Liver (tissue), 7 donors: ENCODE measurements at regions not wholly inside any gene's neighbourhood (a gene's known extent, or its start where the extent isn't known, plus 50 kb on each side); places are given as distances from the start of the nearest gene placed in this dataset.
A peak's percentile ranks its signal among the peaks of the same experiment; 100 is the strongest.

ENCODE experiments used
- DNase-seq: peaks from one replicate; pipeline ENCODE4 v3.0.0-alpha.2; 2017; ENCODE audit warnings: low spot score
- H3K27ac ChIP-seq, 2 donors: one replicate each; pipeline ENCODE4 v1.7.0; 2013; ENCODE audit warnings: inconsistent platforms in 2 of 2, low read length in 2 of 2, control low read depth in 1 of 2, low read depth in 1 of 2, mild to moderate bottlenecking in 1 of 2
- H3K27me3 ChIP-seq, 4 donors: one replicate each; pipeline versions ENCODE4 v1.6.1 to v1.7.0; 2013; ENCODE audit warnings: low read length in 3 of 4, inconsistent platforms in 1 of 4, mild to moderate bottlenecking in 1 of 4, moderate library complexity in 1 of 4; ENCODE audit not compliant: control insufficient read depth in 4 of 4, insufficient read depth in 4 of 4
- H3K36me3 ChIP-seq, 4 donors: one replicate each; pipeline versions ENCODE4 v1.6.1 to v1.7.0; 2013; ENCODE audit warnings: low read length in 3 of 4, mild to moderate bottlenecking in 3 of 4, low read depth in 1 of 4, moderate library complexity in 1 of 4; ENCODE audit not compliant: control insufficient read depth in 4 of 4, insufficient read depth in 3 of 4
- H3K4me1 ChIP-seq, 4 donors: one replicate each; pipeline versions ENCODE4 v1.6.1 to v1.7.0; 2013; ENCODE audit warnings: low read length in 3 of 4, mild to moderate bottlenecking in 3 of 4, moderate library complexity in 1 of 4; ENCODE audit not compliant: control insufficient read depth in 4 of 4, insufficient read depth in 4 of 4
- H3K4me3 ChIP-seq, 3 donors: one replicate each; pipeline versions ENCODE4 v1.6.1 to v1.7.0; 2013; ENCODE audit warnings: low read length in 3 of 3, control low read depth in 1 of 3, low read depth in 1 of 3, mild to moderate bottlenecking in 1 of 3
- H3K9ac ChIP-seq, 2 donors: one replicate each; pipeline ENCODE4 v1.7.0; 2013; ENCODE audit warnings: low read length in 2 of 2, mild to moderate bottlenecking in 2 of 2, moderate library complexity in 2 of 2, control low read depth in 1 of 2, low read depth in 1 of 2
- H3K9me3 ChIP-seq, 4 donors: one replicate each; pipeline versions ENCODE4 v1.6.1 to v1.7.0; 2013; ENCODE audit warnings: low read length in 3 of 4; ENCODE audit not compliant: control insufficient read depth in 4 of 4
- GABPA ChIP-seq, 2 donors: IDR thresholded peaks in 1 of 2; conservative IDR thresholded peaks in 1 of 2; 2 replicates each; pipeline ENCODE4 v1.6.1; 2016; ENCODE audit warnings: antibody characterized with exemption in 2 of 2, mild to moderate bottlenecking in 1 of 2, moderate library complexity in 1 of 2
- HNF4G ChIP-seq: IDR thresholded peaks from 2 replicates; pipeline ENCODE4 v1.6.1; 2016; ENCODE audit warnings: antibody characterized with exemption
- NR2F2 ChIP-seq: IDR thresholded peaks from 2 replicates; pipeline ENCODE4 v1.6.1; 2016; ENCODE audit warnings: antibody characterized with exemption
- RAD21 ChIP-seq, 2 donors: IDR thresholded peaks; 2 replicates each; pipeline ENCODE4 v1.6.1; 2016; ENCODE audit warnings: antibody characterized with exemption in 2 of 2, mild to moderate bottlenecking in 2 of 2
- RXRA ChIP-seq, 2 donors: IDR thresholded peaks; 2 replicates each; pipeline ENCODE4 v1.6.1; 2017 to 2018; ENCODE audit warnings: antibody characterized with exemption in 2 of 2, mild to moderate bottlenecking in 1 of 2
- SP1 ChIP-seq: IDR thresholded peaks from 2 replicates; pipeline ENCODE4 v1.6.1; 2018; ENCODE audit warnings: antibody characterized with exemption, mild to moderate bottlenecking
- YY1 ChIP-seq: IDR thresholded peaks from 2 replicates; pipeline ENCODE4 v1.6.1; 2016; ENCODE audit warnings: antibody characterized with exemption, mild to moderate bottlenecking
- WGBS: extraction: QIAGEN DNeasy Blood & Tissue Kit; methylation state at CpG from one replicate; pipeline ENCODE4 v1.1.7; 2013; 5-methylcytosine and 5-hydroxymethylcytosine counted together
- TF ChIP-seq, protein P1 (sequence below): IDR thresholded peaks from 2 replicates; pipeline ENCODE4 v1.6.1; 2016; ENCODE audit warnings: antibody characterized with exemption
- TF ChIP-seq, protein P2 (sequence below): IDR thresholded peaks from 2 replicates; pipeline ENCODE4 v1.6.1; 2016; ENCODE audit warnings: antibody characterized with exemption
- donor health status: healthy.
- donor health status: healthy.
- donor health status: healthy.
- donor health status: healthy.

- no peak overlapping the region for H3K4me3 ChIP-seq
- peaks cover 0 to 5% (median 0%) of the 10 kb centered on the region in 4 donors for H3K27me3 ChIP-seq
- 80% methylated on average over 6 of the region's 6 CpGs for WGBS
- no peak for DNase-seq
- no peak for TF ChIP-seq GABPA (IDR thresholded peaks at IDR 0.05 in 1 of 2, conservative IDR thresholded peaks at IDR 0.05 in 1 of 2)
- TF ChIP-seq, protein P1, sequence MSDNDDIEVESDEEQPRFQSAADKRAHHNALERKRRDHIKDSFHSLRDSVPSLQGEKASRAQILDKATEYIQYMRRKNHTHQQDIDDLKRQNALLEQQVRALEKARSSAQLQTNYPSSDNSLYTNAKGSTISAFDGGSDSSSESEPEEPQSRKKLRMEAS, result no peak
- no peak for TF ChIP-seq RAD21 (IDR thresholded peaks at IDR 0.05)
- no peak for TF ChIP-seq NR2F2
- TF ChIP-seq, protein P2, sequence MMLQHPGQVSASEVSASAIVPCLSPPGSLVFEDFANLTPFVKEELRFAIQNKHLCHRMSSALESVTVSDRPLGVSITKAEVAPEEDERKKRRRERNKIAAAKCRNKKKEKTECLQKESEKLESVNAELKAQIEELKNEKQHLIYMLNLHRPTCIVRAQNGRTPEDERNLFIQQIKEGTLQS, result no peak
- no peak for TF ChIP-seq YY1
- H3K4me1 ChIP-seq, result peaks cover 0 to 4% (median 2%) of the 10 kb centered on the region in 4 donors
- H3K27ac ChIP-seq, result no peak overlapping the region
- H3K36me3 ChIP-seq, result no peaks in the 10 kb centered on the region
- H3K9me3 ChIP-seq, result no peaks in the 10 kb centered on the region
- no peak overlapping the region for H3K9ac ChIP-seq
Observed at GRCh38 chrX:134167591-134168203, 69.3 kb upstream of the CCDC160 start.

DNA sequence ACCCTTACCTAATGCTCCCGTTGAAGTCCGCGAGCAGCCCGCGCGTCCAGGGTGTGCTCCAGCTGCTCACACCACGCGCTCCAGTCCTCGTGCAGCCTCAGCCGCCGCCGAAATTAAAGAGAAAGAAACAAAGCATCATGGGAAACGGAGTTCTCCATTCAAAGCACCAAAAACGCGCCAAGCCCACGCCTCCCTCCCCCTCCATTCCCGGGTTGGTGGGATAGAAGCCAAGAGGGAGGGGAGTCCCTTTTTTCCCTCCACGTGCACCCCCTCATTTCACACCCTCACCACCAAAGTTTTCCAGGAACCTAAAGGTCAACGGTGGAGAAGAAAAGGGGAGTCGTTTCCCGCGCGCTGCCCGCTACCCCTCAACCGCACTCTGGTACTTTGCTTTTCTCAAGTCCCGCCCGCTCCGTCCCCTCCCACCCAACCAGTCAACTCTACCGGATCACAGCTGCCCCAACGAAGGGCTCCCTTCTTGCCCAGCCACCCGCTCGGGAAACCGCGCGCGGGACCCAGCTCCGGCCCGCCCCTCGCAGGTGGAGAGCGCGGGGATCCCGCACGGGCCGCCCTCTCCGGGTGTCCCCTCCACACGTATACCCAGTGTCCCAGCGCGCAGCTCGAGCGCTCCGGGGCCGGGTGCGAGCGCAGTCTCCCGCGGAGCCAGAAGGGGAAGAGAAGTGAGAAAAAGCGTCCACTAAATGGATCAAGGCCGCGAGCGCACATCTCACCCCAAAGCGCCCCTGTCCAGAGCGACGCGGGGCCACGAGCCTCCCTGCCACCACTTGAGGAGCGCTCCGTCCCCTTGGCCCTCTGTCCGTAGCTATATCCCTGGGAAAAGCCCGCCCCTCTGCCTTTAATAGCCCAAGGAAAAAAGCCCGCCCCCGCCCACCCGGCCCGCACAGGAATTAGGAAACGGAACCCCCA is 65.1 kb upstream of the CCDC160 start:
- Histone ChIP-seq H3K27me3 (peaks cover 0 to 14% (median 1%) of the 10 kb centered on the region in 4 donors), H3K9ac (no peak overlapping the region), H3K36me3 (no peaks in the 10 kb centered on the region), H3K4me3 (peak overlapping the region in 2 of 3 donors; percentile 29 to 62), H3K4me1 (peaks cover 5 to 13% (median 7%) of the 10 kb centered on the region in 4 donors), H3K27ac (no peak overlapping the region), H3K9me3 (no peaks in the 10 kb centered on the region)
- DNase-seq, result peak; percentile 33
- TF ChIP-seq, protein P1, result peak; percentile 25
- no peak for TF ChIP-seq HNF4G
- WGBS, result 5% methylated on average over 74 of the region's 74 CpGs

- Histone ChIP-seq H3K9me3 (no peaks in the 10 kb centered on the region), H3K9ac (no peak overlapping the region), H3K27ac (no peak overlapping the region), H3K27me3 (peaks cover 0 to 14% (median 1%) of the 10 kb centered on the region in 4 donors), H3K4me1 (peaks cover 5 to 13% (median 7%) of the 10 kb centered on the region in 4 donors), H3K36me3 (no peaks in the 10 kb centered on the region), H3K4me3 (peak overlapping the region; percentile 49 to 62 (median 56))
- no peak for TF ChIP-seq RXRA (IDR thresholded peaks at IDR 0.05)
- TF ChIP-seq, protein P2, result no peak
- TF ChIP-seq NR2F2, result no peak
- no peak for TF ChIP-seq SP1
- no peak for TF ChIP-seq YY1
- under 1% methylated on average over 51 of the region's 51 CpGs for WGBS
- DNase-seq, result peak; percentile 32
Observed at GRCh38 chrX:134172588-134173259, 64.3 kb upstream of the CCDC160 start.
